DND-41 (cell line): ENCODE measurements at regions not wholly inside any gene's neighbourhood (a gene's known extent, or its start where the extent isn't known, plus 50 kb on each side); places are given as distances from the start of the nearest gene placed in this dataset.

ENCODE experiments used
- ATAC-seq: fragments of 200-7000 bp; cut with Tn5 transposase; 3 replicates; pipeline ENCODE4 v1.9.1; 2021; ENCODE audit warnings: low read depth; ENCODE audit not compliant: insufficient read depth
- DNase-seq: peaks from one replicate; pipeline ENCODE4 v3.0.0-alpha.2; 2020
- H2AFZ ChIP-seq: 2 replicates; pipeline ENCODE4 v1.6.0; 2012; ENCODE audit warnings: low read depth, low read length
- H3K27ac ChIP-seq: 2 replicates; pipeline ENCODE4 v1.5.1; 2012; ENCODE audit warnings: low read length, inconsistent platforms
- H3K27me3 ChIP-seq: fragments of 200-600 bp; sonication (generic); 2 replicates; pipeline ENCODE4 v1.6.0; 2012; ENCODE audit warnings: low read length, mild to moderate bottlenecking, inconsistent platforms; ENCODE audit not compliant: insufficient read depth, poor library complexity
- H3K36me3 ChIP-seq: 2 replicates; pipeline ENCODE4 v1.5.1; 2012; ENCODE audit warnings: low read length, inconsistent platforms; ENCODE audit not compliant: insufficient read depth
- H3K4me1 ChIP-seq: 2 replicates; pipeline ENCODE4 v1.5.1; 2012; ENCODE audit warnings: mild to moderate bottlenecking, low read length; ENCODE audit not compliant: insufficient read depth
- H3K4me2 ChIP-seq: 2 replicates; pipeline ENCODE4 v1.6.0; 2012; ENCODE audit warnings: mild to moderate bottlenecking, moderate library complexity, low read length, inconsistent platforms; ENCODE audit not compliant: insufficient read depth
- H3K4me3 ChIP-seq, 2 experiments: fragments of 200-600 bp in 1 of 2; shearing (Covaris generic) in 1 of 2; 2 replicates each; pipeline ENCODE4 v1.5.1; 2012 to 2016; ENCODE audit warnings: inconsistent platforms in 2 of 2, low read length in 2 of 2, mild to moderate bottlenecking in 2 of 2, low read depth in 1 of 2, moderate library complexity in 1 of 2
- H3K79me2 ChIP-seq: 2 replicates; pipeline ENCODE4 v1.6.0; 2012; ENCODE audit warnings: low read length, inconsistent platforms; ENCODE audit not compliant: insufficient read depth
- H3K9ac ChIP-seq: 2 replicates; pipeline ENCODE4 v1.6.0; 2012; ENCODE audit warnings: low read depth, mild to moderate bottlenecking, inconsistent platforms, low read length, moderate library complexity
- H3K9me3 ChIP-seq: 2 replicates; pipeline ENCODE4 v1.5.1; 2012; ENCODE audit warnings: low read length, moderate library complexity, mild to moderate bottlenecking, inconsistent platforms; ENCODE audit not compliant: insufficient read depth, severe bottlenecking
- H4K20me1 ChIP-seq: 2 replicates; pipeline ENCODE4 v1.6.0; 2012; ENCODE audit warnings: low read length; ENCODE audit not compliant: insufficient read depth
- CTCF ChIP-seq: IDR thresholded peaks from 2 replicates; pipeline ENCODE4 v1.5.1; 2012; ENCODE audit warnings: borderline replicate concordance, low read length, moderate library complexity, mild to moderate bottlenecking; ENCODE audit not compliant: poor library complexity, severe bottlenecking; ENCODE audit errors: extremely low read depth
- EZH2 ChIP-seq: IDR thresholded peaks from 3 replicates; pipeline ENCODE4 v1.6.1; 2012; ENCODE audit warnings: borderline replicate concordance, low read depth, mild to moderate bottlenecking, moderate library complexity, low read length, inconsistent platforms; ENCODE audit not compliant: severe bottlenecking

GRCh38 chr4:30968926-30969325 is 248.8 kb downstream of the PCDH7 start:
- ATAC-seq (no peak), DNase-seq (no peak)
- no peaks in the 10 kb centered on the region for H3K9me3 ChIP-seq
- no peaks in the 10 kb centered on the region for H4K20me1 ChIP-seq
- TF ChIP-seq CTCF (no peak), EZH2 (no peak)
- H3K27me3 ChIP-seq = no peaks in the 10 kb centered on the region
- H3K36me3 ChIP-seq = no peaks in the 10 kb centered on the region
- no peak overlapping the region for H3K27ac ChIP-seq
- no peak overlapping the region for H3K4me3 ChIP-seq
- no peak overlapping the region for H3K4me2 ChIP-seq
- H2AFZ ChIP-seq = no peak overlapping the region
- H3K4me1 ChIP-seq = no peaks in the 10 kb centered on the region
- H3K9ac ChIP-seq = no peak overlapping the region
- no peaks in the 10 kb centered on the region for H3K79me2 ChIP-seq

- Histone ChIP-seq H2AFZ (no peak overlapping the region), H3K27me3 (no peaks in the 10 kb centered on the region), H3K4me1 (no peaks in the 10 kb centered on the region), H3K4me3 (no peak overlapping the region), H3K79me2 (no peaks in the 10 kb centered on the region), H3K9ac (no peak overlapping the region), H3K9me3 (no peaks in the 10 kb centered on the region), H3K27ac (no peak overlapping the region), H3K36me3 (no peaks in the 10 kb centered on the region), H3K4me2 (no peak overlapping the region), H4K20me1 (no peaks in the 10 kb centered on the region)
- TF ChIP-seq CTCF (no peak), EZH2 (no peak)
- DNase-seq (no peak), ATAC-seq (no peak)
Measured at GRCh38 chr4:30972542-30972941, 252.4 kb downstream of the PCDH7 start.

GRCh38 chr4:30973993-30974392 is 253.8 kb downstream of the PCDH7 start:
- TF ChIP-seq CTCF = no peak
- TF ChIP-seq EZH2 = no peak

GRCh38 chr4:30979402-30979801 is 259.2 kb downstream of the PCDH7 start:
- DNase-seq (no peak), ATAC-seq (no peak)
- H3K9ac ChIP-seq = no peak overlapping the region
- no peak overlapping the region for H3K4me2 ChIP-seq
- H2AFZ ChIP-seq = no peak overlapping the region
- H3K36me3 ChIP-seq = no peaks in the 10 kb centered on the region
- no peak overlapping the region for H3K27ac ChIP-seq
- no peaks in the 10 kb centered on the region for H3K9me3 ChIP-seq
- H3K79me2 ChIP-seq = no peaks in the 10 kb centered on the region
- no peaks in the 10 kb centered on the region for H4K20me1 ChIP-seq
- no peak for TF ChIP-seq CTCF
- TF ChIP-seq EZH2 = no peak
- no peaks in the 10 kb centered on the region for H3K27me3 ChIP-seq
- no peak overlapping the region for H3K4me3 ChIP-seq
- no peaks in the 10 kb centered on the region for H3K4me1 ChIP-seq

More at GRCh38 chr4:30973993-30974392, 253.8 kb downstream of the PCDH7 start:
- no peak for ATAC-seq
- H2AFZ ChIP-seq = no peak overlapping the region
- no peaks in the 10 kb centered on the region for H3K36me3 ChIP-seq
- no peak overlapping the region for H3K4me3 ChIP-seq
- no peaks in the 10 kb centered on the region for H3K4me1 ChIP-seq
- DNase-seq = no peak
- H4K20me1 ChIP-seq = no peaks in the 10 kb centered on the region
- H3K27me3 ChIP-seq = no peaks in the 10 kb centered on the region
- H3K79me2 ChIP-seq = no peaks in the 10 kb centered on the region
- H3K4me2 ChIP-seq = no peak overlapping the region
- no peak overlapping the region for H3K27ac ChIP-seq
- H3K9me3 ChIP-seq = no peaks in the 10 kb centered on the region
- H3K9ac ChIP-seq = no peak overlapping the region
